ENCODE measurements at regions not wholly inside any gene's neighbourhood (a gene's known extent, or its start where the extent isn't known, plus 50 kb on each side); places are given as distances from the start of the nearest gene placed in this dataset.

DNA sequence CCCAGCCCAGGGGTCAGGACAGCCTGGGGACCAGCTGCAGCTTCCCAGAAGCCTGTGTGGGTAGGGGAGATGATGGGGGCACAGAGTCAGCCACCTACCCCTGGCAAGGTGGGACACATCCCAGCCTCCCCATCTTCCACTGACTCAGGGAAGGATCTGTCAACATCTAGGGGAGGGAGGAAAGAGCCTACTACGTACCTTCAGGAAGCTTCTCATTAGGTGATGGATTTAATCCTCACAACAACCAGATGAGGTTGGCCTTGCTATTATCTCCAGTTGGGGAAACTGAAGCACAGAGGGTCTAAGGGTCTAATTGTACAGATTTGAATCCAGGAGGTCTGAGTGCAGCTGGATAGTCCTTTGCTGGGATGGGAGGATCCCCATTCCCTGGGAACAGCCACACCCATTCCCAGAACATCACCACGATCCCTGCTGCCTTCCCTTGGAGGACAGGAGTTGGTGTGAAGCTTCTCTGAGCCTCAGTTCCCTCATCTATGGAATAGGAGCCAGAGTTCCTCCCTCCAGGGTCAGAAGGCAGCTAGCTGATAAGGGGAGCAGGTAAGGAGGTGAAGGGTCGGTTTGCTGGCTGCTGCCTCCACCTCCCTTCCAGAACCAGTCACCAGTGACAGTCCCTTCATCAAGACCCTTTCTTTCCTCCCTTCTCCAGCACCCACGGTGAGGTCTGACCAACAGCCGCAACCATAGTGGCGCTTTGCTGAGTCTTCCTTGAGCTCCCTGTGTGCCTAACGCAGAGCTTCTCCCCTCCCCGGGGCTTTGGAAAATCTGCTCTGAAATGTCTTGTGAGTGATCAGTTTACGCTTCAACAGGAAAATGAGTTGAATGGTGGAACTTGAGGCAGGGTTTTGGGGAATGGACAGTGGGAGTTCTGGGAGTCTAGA, 56.8 kb downstream of the CEBPB start:
- TF ChIP-seq, protein P1, sequence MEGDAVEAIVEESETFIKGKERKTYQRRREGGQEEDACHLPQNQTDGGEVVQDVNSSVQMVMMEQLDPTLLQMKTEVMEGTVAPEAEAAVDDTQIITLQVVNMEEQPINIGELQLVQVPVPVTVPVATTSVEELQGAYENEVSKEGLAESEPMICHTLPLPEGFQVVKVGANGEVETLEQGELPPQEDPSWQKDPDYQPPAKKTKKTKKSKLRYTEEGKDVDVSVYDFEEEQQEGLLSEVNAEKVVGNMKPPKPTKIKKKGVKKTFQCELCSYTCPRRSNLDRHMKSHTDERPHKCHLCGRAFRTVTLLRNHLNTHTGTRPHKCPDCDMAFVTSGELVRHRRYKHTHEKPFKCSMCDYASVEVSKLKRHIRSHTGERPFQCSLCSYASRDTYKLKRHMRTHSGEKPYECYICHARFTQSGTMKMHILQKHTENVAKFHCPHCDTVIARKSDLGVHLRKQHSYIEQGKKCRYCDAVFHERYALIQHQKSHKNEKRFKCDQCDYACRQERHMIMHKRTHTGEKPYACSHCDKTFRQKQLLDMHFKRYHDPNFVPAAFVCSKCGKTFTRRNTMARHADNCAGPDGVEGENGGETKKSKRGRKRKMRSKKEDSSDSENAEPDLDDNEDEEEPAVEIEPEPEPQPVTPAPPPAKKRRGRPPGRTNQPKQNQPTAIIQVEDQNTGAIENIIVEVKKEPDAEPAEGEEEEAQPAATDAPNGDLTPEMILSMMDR (IDR thresholded peaks at IDR 0.05; ENCODE audit: low read depth, low read length) = no peak
- H3K4me3 ChIP-seq (ENCODE audit: low read depth, low read length) = no peak overlapping the region

DNA sequence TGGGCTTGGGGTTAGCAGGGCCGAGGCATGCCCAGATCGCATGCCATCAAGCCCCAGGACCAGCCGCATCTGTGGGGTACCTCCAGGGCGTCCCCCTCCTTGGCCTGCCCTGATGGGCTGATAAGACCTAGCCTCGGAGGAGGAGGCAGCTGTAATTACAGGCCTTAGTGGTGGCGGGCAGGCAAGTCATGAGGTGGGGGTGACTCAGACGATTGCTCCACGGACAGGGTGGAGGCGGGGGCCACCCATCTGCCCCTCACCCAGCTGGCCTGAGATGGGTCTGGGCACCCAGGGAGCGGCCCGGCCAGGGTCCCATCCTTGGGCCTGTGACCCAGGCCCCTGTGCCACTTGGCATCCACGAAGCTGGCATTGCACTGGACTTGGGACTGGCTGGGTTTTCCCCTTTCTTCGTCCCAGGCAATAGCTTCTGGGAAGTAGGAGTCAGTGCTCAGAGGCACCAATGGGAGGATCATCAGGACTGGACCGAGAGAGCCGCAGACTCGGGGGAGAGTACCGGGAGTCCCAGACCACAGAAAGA, 57.5 kb downstream of the CEBPB start:
- no peak overlapping the region for H3K4me3 ChIP-seq (ENCODE audit: low read depth, low read length)
- TF ChIP-seq, protein P1 (IDR thresholded peaks at IDR 0.05; ENCODE audit: low read depth, low read length) = no peak

DNA sequence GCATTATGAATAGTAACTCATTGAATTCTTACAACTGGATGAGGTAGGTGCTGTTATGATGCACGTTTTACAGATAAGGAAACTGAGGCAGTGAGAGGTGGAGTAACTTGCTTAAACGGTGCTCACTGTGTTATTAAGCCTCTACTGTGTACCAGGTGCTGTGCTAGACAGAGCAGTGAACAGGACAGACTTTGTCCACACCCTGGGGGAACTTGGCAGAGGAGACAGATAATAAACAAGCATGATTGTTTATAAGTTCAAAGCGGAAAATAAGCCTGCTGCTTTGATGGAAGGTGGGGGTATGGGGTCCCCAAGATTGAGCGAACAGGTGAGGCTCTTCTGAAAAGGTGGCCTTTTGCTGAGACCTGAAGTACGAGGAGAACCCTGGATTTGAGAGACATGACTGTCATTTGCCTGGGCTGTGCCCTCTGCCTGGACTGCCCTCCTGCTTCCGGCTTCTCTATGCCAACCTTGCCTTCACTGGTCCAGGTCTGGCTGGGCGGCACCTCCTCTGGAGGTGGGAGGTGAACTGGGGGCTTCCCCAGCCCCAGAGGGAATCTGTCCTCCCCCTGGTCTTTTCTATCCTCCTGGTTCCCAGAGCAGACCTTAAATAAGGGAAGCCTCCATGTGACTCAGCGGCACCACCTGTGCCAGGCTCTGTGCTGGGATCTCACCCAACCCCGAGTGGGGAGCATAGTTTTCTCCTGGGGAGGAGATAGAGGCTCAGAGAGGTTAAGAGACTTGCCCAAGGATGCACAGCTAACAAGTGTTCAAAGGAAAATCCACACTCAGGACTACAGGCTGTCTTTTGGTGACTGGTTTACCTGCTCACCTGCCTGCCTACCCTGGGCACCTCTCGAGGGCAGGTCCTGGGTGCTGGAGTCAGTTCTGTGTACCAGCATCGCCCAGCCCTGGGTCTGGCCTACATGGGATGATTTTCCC, 59.1 kb downstream of the CEBPB start:
- TF ChIP-seq, protein P1 (IDR thresholded peaks at IDR 0.05; ENCODE audit: low read depth, low read length) = no peak
- H3K4me3 ChIP-seq (ENCODE audit: low read depth, low read length) = no peak overlapping the region

DNA sequence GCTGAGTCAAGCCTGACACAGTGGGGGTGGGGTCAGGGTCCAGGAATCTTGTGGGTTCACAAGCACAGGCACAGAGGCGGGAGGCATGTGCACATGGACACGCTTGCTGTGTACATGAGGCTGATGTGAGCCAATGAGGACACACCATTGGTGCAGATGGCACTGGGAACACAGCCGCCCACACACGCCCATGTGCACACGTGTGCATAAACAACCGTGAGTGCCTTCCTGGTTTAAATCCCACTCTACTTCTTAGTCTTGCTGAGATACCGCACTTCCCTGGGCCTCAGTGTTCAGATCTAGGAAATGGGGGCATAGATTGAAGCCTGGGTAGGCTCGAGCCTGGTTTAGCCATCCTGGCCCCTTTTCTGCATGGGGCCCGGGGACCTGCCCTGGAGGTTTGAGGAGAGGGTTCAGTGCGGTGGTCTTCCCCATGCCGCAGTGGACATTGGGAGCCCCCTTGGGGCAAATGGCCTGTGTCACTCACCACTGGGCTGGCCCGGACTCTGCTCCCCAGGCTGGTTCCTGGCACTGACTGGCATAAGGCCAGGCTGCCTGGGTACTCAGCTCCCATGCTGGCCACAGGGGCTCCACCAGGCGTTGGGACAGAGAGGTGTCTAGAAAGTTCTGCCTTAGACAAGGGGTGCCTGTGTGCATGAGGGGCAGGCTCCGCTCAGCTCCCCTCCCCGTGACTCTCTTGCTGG, 60.2 kb downstream of the CEBPB start:
- TF ChIP-seq, protein P1 (IDR thresholded peaks at IDR 0.05; ENCODE audit: low read depth, low read length) = no peak
- no peak overlapping the region for H3K4me3 ChIP-seq (ENCODE audit: low read depth, low read length)

DNA sequence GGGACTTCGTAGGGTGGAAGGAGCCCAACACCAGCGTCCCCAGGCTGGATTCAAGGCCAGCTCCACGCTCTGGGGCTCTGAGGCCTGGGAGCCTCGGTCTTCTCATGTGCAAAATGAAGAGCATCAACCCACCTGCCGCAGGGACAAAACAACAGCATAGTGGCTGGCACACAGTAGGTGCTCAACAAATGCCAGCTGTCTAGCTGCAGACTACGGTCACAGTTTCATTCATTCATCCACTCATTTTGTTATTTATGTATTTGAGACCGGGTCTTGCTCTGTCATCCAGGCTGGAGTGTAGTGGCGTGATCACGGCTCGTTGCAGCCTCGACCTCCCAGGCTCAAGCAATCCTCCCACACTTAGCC, 60.7 kb downstream of the CEBPB start:
- no peak overlapping the region for H3K4me3 ChIP-seq (ENCODE audit: low read depth, low read length)
- TF ChIP-seq, protein P1 (IDR thresholded peaks at IDR 0.05; ENCODE audit: low read depth, low read length) = no peak

DNA sequence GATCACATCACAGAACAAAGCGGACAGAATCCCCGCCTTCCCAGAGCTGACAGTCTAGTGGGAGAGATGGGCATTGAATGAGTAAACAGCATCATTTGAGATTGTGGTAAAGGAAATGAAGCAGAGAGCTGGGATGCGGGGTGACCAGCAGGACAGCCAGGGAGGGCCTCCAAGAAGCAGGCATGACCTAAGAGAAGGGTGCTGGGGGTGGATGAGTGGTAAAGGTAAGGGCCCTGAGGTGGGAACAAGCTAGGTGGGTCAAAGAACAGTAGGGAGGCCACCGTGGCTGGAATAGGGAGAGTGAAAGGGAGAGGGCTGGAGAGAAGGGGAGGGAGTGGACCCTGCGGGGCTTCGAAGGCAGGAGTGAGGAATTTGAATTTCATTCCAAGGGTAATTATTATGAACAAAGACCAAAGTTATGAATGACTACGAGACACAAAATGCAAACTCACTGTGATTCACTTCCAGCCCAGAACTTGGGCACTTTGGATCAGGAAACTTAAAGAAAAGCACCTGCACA, 61.4 kb downstream of the CEBPB start:
- TF ChIP-seq, protein P1 (IDR thresholded peaks at IDR 0.05; ENCODE audit: low read depth, low read length) = no peak
- H3K4me3 ChIP-seq (ENCODE audit: low read depth, low read length) = no peak overlapping the region

All from WI38 (cell line).